Fibroblast of lung (primary cell): ENCODE measurements at regions not wholly inside any gene's neighbourhood (a gene's known extent, or its start where the extent isn't known, plus 50 kb on each side); places are given as distances from the start of the nearest gene placed in this dataset.

Experiments used
- DNase-seq, 2 donors: peaks; one replicate each; pipeline versions ENCODE4 v3.0.0 to v3.0.0-alpha.2; 2010; ENCODE audit warnings: low read depth in 2 of 2
- H2AFZ ChIP-seq: 2 replicates; pipeline ENCODE4 v1.5.1; 2012; ENCODE audit warnings: low read length, control low read depth, inconsistent platforms
- H3K27ac ChIP-seq: 2 replicates; pipeline ENCODE4 v1.5.1; 2011; ENCODE audit warnings: low read length, control low read depth; ENCODE audit not compliant: insufficient read depth
- H3K27me3 ChIP-seq: 2 replicates; pipeline ENCODE4 v1.5.1; 2011; ENCODE audit warnings: mild to moderate bottlenecking, low read length; ENCODE audit not compliant: control insufficient read depth, insufficient read depth
- H3K36me3 ChIP-seq: 2 replicates; pipeline ENCODE4 v1.5.1; 2011; ENCODE audit warnings: low read length; ENCODE audit not compliant: control insufficient read depth, insufficient read depth
- H3K4me1 ChIP-seq: 2 replicates; pipeline ENCODE4 v1.5.1; 2011; ENCODE audit warnings: low read length; ENCODE audit not compliant: control insufficient read depth, insufficient read depth; ENCODE audit errors: extremely low read depth
- H3K4me2 ChIP-seq: 2 replicates; pipeline ENCODE4 v1.5.1; 2011; ENCODE audit warnings: low read length, control low read depth; ENCODE audit not compliant: insufficient read depth; ENCODE audit errors: extremely low read depth
- H3K4me3 ChIP-seq, 4 experiments: fragments of 200-600 bp in 1 of 4; sonication (generic) in 1 of 4; replicated peaks in 1 of 4; 2 replicates each; pipeline ENCODE4 v1.5.1; 2011 to 2016; ENCODE audit warnings: low read length in 4 of 4, low read depth in 3 of 4, mild to moderate bottlenecking in 3 of 4, control low read depth in 2 of 4, inconsistent platforms in 1 of 4, mixed read lengths in 1 of 4; ENCODE audit not compliant: insufficient read depth in 1 of 4; ENCODE audit errors: control extremely low read depth in 1 of 4
- H3K79me2 ChIP-seq: 2 replicates; pipeline ENCODE4 v1.5.1; 2012; ENCODE audit warnings: mild to moderate bottlenecking, low read length, inconsistent platforms; ENCODE audit not compliant: control insufficient read depth, insufficient read depth
- H3K9ac ChIP-seq: 2 replicates; pipeline ENCODE4 v1.5.1; 2011; ENCODE audit warnings: mild to moderate bottlenecking, low read length, control low read depth; ENCODE audit not compliant: insufficient read depth
- H3K9me3 ChIP-seq: 2 replicates; pipeline ENCODE4 v1.5.1; 2012; ENCODE audit warnings: low read depth, low read length; ENCODE audit not compliant: control insufficient read depth, insufficient read depth
- H4K20me1 ChIP-seq: 2 replicates; pipeline ENCODE4 v1.5.1; 2011; ENCODE audit warnings: low read length; ENCODE audit not compliant: control insufficient read depth, insufficient read depth; ENCODE audit errors: extremely low read depth
- CTCF ChIP-seq, 2 donors: IDR thresholded peaks in 1 of 2; conservative IDR thresholded peaks in 1 of 2; 1 replicate in 1 of 2; 2 replicates in 1 of 2; pipeline ENCODE4 v1.5.1; 2011 to 2012; ENCODE audit warnings: low read length in 2 of 2, control low read depth in 1 of 2, inconsistent platforms in 1 of 2, low read depth in 1 of 2, mild to moderate bottlenecking in 1 of 2
- EZH2 ChIP-seq: IDR thresholded peaks from 2 replicates; pipeline ENCODE4 v1.5.1; 2012; ENCODE audit warnings: low read length, control low read depth, mild to moderate bottlenecking; ENCODE audit errors: missing control alignments

GRCh38 chr11:127445476-127445875, 444.9 kb upstream of the KIRREL3 start:
- Histone ChIP-seq H2AFZ (no peak overlapping the region), H3K4me2 (no peak overlapping the region), H3K27ac (no peak overlapping the region), H3K4me3 (no peak overlapping the region), H3K9me3 (no peaks in the 10 kb centered on the region), H3K9ac (no peak overlapping the region), H3K27me3 (no peaks in the 10 kb centered on the region), H3K36me3 (no peaks in the 10 kb centered on the region), H4K20me1 (no peaks in the 10 kb centered on the region), H3K79me2 (no peaks in the 10 kb centered on the region), H3K4me1 (no peaks in the 10 kb centered on the region)
- no peak for DNase-seq
- TF ChIP-seq CTCF (conservative IDR thresholded peaks at IDR 0.05 in 1 of 2, IDR thresholded peaks at IDR 0.05 in 1 of 2; ENCODE audit: low read depth in 1 of 2, low read length in 2 of 2): no peak
- no peak for TF ChIP-seq EZH2

GRCh38 chr11:127443297-127443696, 442.7 kb upstream of the KIRREL3 start:
- no peaks in the 10 kb centered on the region for H3K79me2 ChIP-seq
- H3K9ac ChIP-seq: no peak overlapping the region
- no peaks in the 10 kb centered on the region for H3K36me3 ChIP-seq
- no peak overlapping the region for H3K27ac ChIP-seq
- H3K4me3 ChIP-seq: no peak overlapping the region
- TF ChIP-seq CTCF (conservative IDR thresholded peaks at IDR 0.05 in 1 of 2, IDR thresholded peaks at IDR 0.05 in 1 of 2; ENCODE audit: low read depth in 1 of 2, low read length in 2 of 2) (no peak), EZH2 (no peak)
- H2AFZ ChIP-seq: no peak overlapping the region
- no peaks in the 10 kb centered on the region for H3K4me1 ChIP-seq
- no peak for DNase-seq
- H3K27me3 ChIP-seq: no peaks in the 10 kb centered on the region
- no peaks in the 10 kb centered on the region for H3K9me3 ChIP-seq
- H4K20me1 ChIP-seq: no peaks in the 10 kb centered on the region
- H3K4me2 ChIP-seq: no peak overlapping the region

GRCh38 chr11:127440616-127441015, 440.0 kb upstream of the KIRREL3 start:
- H3K79me2 ChIP-seq: no peaks in the 10 kb centered on the region
- no peak overlapping the region for H2AFZ ChIP-seq
- H3K27me3 ChIP-seq: no peaks in the 10 kb centered on the region
- H3K9me3 ChIP-seq: no peaks in the 10 kb centered on the region
- H3K36me3 ChIP-seq: no peaks in the 10 kb centered on the region
- H4K20me1 ChIP-seq: no peaks in the 10 kb centered on the region
- DNase-seq: no peak
- no peak for TF ChIP-seq EZH2
- no peak for TF ChIP-seq CTCF (conservative IDR thresholded peaks at IDR 0.05 in 1 of 2, IDR thresholded peaks at IDR 0.05 in 1 of 2; ENCODE audit: low read depth in 1 of 2, low read length in 2 of 2)
- H3K4me1 ChIP-seq: no peaks in the 10 kb centered on the region
- no peak overlapping the region for H3K9ac ChIP-seq
- H3K4me3 ChIP-seq: no peak overlapping the region
- H3K27ac ChIP-seq: no peak overlapping the region
- H3K4me2 ChIP-seq: no peak overlapping the region
